Mesendoderm (in vitro differentiated cells): ENCODE measurements at regions not wholly inside any gene's neighbourhood (a gene's known extent, or its start where the extent isn't known, plus 50 kb on each side); places are given as distances from the start of the nearest gene placed in this dataset.

Experiments used
- DNase-seq: peaks from one replicate; pipeline ENCODE4 v3.0.0; 2013
- H2AK5ac ChIP-seq: 2 replicates; pipeline ENCODE4 v1.6.1; 2013; ENCODE audit warnings: low read length, inconsistent platforms
- H2BK120ac ChIP-seq: 2 replicates; pipeline ENCODE4 v1.6.1; 2013; ENCODE audit warnings: low read depth, mild to moderate bottlenecking, low read length, moderate library complexity, mixed read lengths
- H2BK15ac ChIP-seq: replicated peaks from 2 replicates; pipeline ENCODE4 v1.6.1; 2013; ENCODE audit warnings: low read depth, mild to moderate bottlenecking, moderate library complexity
- H2BK5ac ChIP-seq: 2 replicates; pipeline ENCODE4 v1.6.1; 2013; ENCODE audit warnings: low read length, inconsistent platforms
- H3K18ac ChIP-seq: 2 replicates; pipeline ENCODE4 v1.6.1; 2013; ENCODE audit warnings: mild to moderate bottlenecking, low read length, mixed read lengths
- H3K23ac ChIP-seq: one replicate; pipeline ENCODE4 v1.6.1; 2013; ENCODE audit warnings: low read length
- H3K27ac ChIP-seq: 2 replicates; pipeline ENCODE4 v1.5.1; 2013; ENCODE audit warnings: low read depth, mild to moderate bottlenecking, inconsistent platforms, low read length, moderate library complexity
- H3K27me3 ChIP-seq: 2 replicates; pipeline ENCODE4 v1.6.1; 2013; ENCODE audit warnings: low read length, control low read depth, mild to moderate bottlenecking, inconsistent platforms; ENCODE audit not compliant: insufficient read depth, poor library complexity
- H3K36me3 ChIP-seq: 2 replicates; pipeline ENCODE4 v1.6.1; 2013; ENCODE audit warnings: low read length, inconsistent platforms; ENCODE audit not compliant: control insufficient read depth, insufficient read depth
- H3K4ac ChIP-seq: one replicate; pipeline ENCODE4 v1.6.1; 2013; ENCODE audit warnings: low read depth, mild to moderate bottlenecking, low read length, moderate library complexity
- H3K4me1 ChIP-seq: 2 replicates; pipeline ENCODE4 v1.6.1; 2013; ENCODE audit warnings: low read depth, low read length, inconsistent platforms; ENCODE audit not compliant: control insufficient read depth
- H3K4me2 ChIP-seq: 2 replicates; pipeline ENCODE4 v1.6.1; 2013; ENCODE audit warnings: low read length
- H3K4me3 ChIP-seq: 2 replicates; pipeline ENCODE4 v1.5.1; 2013; ENCODE audit warnings: mild to moderate bottlenecking, low read length
- H3K56ac ChIP-seq: one replicate; pipeline ENCODE4 v1.6.1; 2013; ENCODE audit warnings: low read length
- H3K79me1 ChIP-seq: 2 replicates; pipeline ENCODE4 v1.6.1; 2013; ENCODE audit warnings: low read length, inconsistent platforms
- H3K79me2 ChIP-seq: 2 replicates; pipeline ENCODE4 v1.6.1; 2013; ENCODE audit warnings: mild to moderate bottlenecking, low read length; ENCODE audit not compliant: control insufficient read depth, insufficient read depth
- H3K9ac ChIP-seq: 2 replicates; pipeline ENCODE4 v1.6.1; 2013; ENCODE audit warnings: low read length, inconsistent platforms
- H4K5ac ChIP-seq: one replicate; pipeline ENCODE4 v1.6.1; 2013; ENCODE audit warnings: low read length
- H4K8ac ChIP-seq: one replicate; pipeline ENCODE4 v1.6.1; 2013; ENCODE audit warnings: low read depth, mild to moderate bottlenecking, control low read depth, low read length, moderate library complexity
- WGBS: extraction: QIAGEN DNeasy Blood & Tissue Kit; methylation state at CpG from one replicate; pipeline ENCODE4 v1.1.7; 2013; ENCODE audit warnings: low lambda C conversion rate, missing lambda C conversion rate; ENCODE audit not compliant: insufficient coverage; ENCODE audit errors: extremely low coverage; 5-methylcytosine and 5-hydroxymethylcytosine counted together

DNA sequence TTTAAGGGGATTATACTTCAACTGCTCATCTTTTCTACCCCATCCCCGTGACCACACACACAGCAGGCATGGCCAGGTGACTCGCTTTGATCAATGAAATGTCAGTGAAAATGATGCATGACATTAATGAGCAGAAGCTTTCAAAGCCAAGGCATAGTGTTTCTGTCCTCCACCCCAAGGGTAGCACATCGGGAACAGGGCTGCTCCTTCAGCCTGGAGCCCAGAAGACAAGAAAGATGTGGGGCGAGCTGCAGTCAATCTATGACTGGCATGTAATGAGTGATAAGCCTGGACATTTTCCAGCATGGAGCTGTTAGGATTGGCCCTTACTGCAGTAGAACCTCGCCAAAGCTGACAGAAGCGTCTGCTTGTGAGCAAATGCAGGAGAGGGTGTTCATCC lies 122.6 kb upstream of the IRX2 start:
- no peak overlapping the region for H3K23ac ChIP-seq
- H3K27me3 ChIP-seq, result no peaks in the 10 kb centered on the region
- no peak overlapping the region for H2BK5ac ChIP-seq
- no peak for DNase-seq
- no CpG with 5 or more reads among the region's 6 CpGs for WGBS
- H2BK120ac ChIP-seq, result no peak overlapping the region
- H3K56ac ChIP-seq, result no peak overlapping the region
- H3K27ac ChIP-seq, result no peak overlapping the region
- H4K5ac ChIP-seq, result no peak overlapping the region
- no peak overlapping the region for H3K4me3 ChIP-seq
- H3K4ac ChIP-seq, result no peak overlapping the region
- H3K4me1 ChIP-seq, result no peaks in the 10 kb centered on the region
- no peak overlapping the region for H3K18ac ChIP-seq
- no peak overlapping the region for H3K9ac ChIP-seq
- H3K79me1 ChIP-seq, result no peaks in the 10 kb centered on the region
- no peak overlapping the region for H2BK15ac ChIP-seq
- H4K8ac ChIP-seq, result no peak overlapping the region
- H2AK5ac ChIP-seq, result no peak overlapping the region
- no peak overlapping the region for H3K4me2 ChIP-seq
- no peaks in the 10 kb centered on the region for H3K36me3 ChIP-seq
- H3K79me2 ChIP-seq, result no peaks in the 10 kb centered on the region

DNA sequence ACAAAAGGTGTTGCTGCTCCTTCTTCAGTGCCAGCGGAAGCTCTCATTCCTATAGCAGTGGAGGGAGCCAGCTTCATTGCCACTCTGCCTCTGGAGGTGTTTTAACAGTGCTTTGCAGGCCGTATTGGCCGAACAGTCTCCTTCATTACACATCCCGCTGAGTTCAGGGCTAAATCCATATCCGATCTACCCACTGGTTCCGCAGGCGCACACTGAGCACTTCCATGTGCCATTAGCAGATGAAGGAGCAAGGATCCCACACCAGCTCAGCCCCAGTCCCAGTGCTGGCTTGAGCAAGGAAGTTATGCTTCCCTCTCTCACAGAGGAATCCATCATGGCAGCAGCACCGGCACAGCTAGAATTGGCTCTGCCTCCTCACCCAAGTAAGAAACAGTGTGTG lies 121.2 kb upstream of the IRX2 start:
- DNase-seq, result no peak
- Histone ChIP-seq H3K27me3 (no peaks in the 10 kb centered on the region), H4K8ac (no peak overlapping the region), H3K79me2 (no peaks in the 10 kb centered on the region), H3K79me1 (no peaks in the 10 kb centered on the region), H3K4me3 (no peak overlapping the region), H3K23ac (no peak overlapping the region), H3K4me2 (no peak overlapping the region), H3K4me1 (no peaks in the 10 kb centered on the region), H3K56ac (no peak overlapping the region), H3K4ac (no peak overlapping the region), H2BK120ac (no peak overlapping the region), H2AK5ac (no peak overlapping the region), H3K27ac (no peak overlapping the region), H3K9ac (no peak overlapping the region), H3K36me3 (no peaks in the 10 kb centered on the region), H4K5ac (no peak overlapping the region), H3K18ac (no peak overlapping the region), H2BK5ac (no peak overlapping the region), H2BK15ac (no peak overlapping the region)
- WGBS, result no CpG with 5 or more reads among the region's 8 CpGs

DNA sequence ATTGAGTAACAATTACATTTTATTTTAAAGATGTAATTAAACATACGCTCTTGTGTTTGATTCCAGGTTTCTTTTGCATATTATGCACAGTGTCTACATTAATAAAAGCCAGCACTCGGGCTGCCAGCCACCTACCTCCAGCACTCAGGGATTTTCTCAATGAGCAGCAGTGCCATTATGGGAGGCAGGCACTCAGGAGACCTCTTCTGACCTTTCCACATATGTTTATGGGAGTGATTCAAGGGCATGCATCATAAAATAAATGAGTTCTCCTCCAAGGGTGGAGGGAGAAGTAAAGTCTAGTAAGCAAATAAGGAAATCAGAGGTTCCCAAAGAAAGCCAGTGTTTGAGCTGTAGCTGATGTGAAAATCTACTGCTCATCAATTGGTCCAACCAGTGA lies 119.8 kb upstream of the IRX2 start:
- no peak overlapping the region for H2BK15ac ChIP-seq
- H3K4ac ChIP-seq, result no peak overlapping the region
- H2BK5ac ChIP-seq, result no peak overlapping the region
- no peak overlapping the region for H3K23ac ChIP-seq
- WGBS, result no CpG with 5 or more reads among the region's 2 CpGs
- DNase-seq, result no peak
- H3K36me3 ChIP-seq, result no peaks in the 10 kb centered on the region
- no peak overlapping the region for H3K56ac ChIP-seq
- no peaks in the 10 kb centered on the region for H3K27me3 ChIP-seq
- H3K79me2 ChIP-seq, result no peaks in the 10 kb centered on the region
- H4K5ac ChIP-seq, result no peak overlapping the region
- no peak overlapping the region for H2BK120ac ChIP-seq
- H3K27ac ChIP-seq, result no peak overlapping the region
- no peak overlapping the region for H2AK5ac ChIP-seq
- no peaks in the 10 kb centered on the region for H3K79me1 ChIP-seq
- H3K18ac ChIP-seq, result no peak overlapping the region
- H4K8ac ChIP-seq, result no peak overlapping the region
- H3K4me3 ChIP-seq, result no peak overlapping the region
- H3K4me2 ChIP-seq, result no peak overlapping the region
- no peaks in the 10 kb centered on the region for H3K4me1 ChIP-seq
- H3K9ac ChIP-seq, result no peak overlapping the region

GRCh38 chr5:2869471-2869870 lies 118.0 kb upstream of the IRX2 start:
- H4K5ac ChIP-seq, result no peak overlapping the region
- no peak overlapping the region for H2BK120ac ChIP-seq
- H3K4ac ChIP-seq, result no peak overlapping the region
- H3K18ac ChIP-seq, result no peak overlapping the region
- no peak overlapping the region for H3K27ac ChIP-seq
- no peaks in the 10 kb centered on the region for H3K79me1 ChIP-seq
- no CpG with 5 or more reads among the region's 6 CpGs for WGBS
- no peak overlapping the region for H3K9ac ChIP-seq
- no peak overlapping the region for H3K4me2 ChIP-seq
- no peaks in the 10 kb centered on the region for H3K4me1 ChIP-seq
- no peaks in the 10 kb centered on the region for H3K36me3 ChIP-seq
- DNase-seq, result no peak
- H2BK5ac ChIP-seq, result no peak overlapping the region
- H3K79me2 ChIP-seq, result no peaks in the 10 kb centered on the region
- H3K23ac ChIP-seq, result no peak overlapping the region
- no peak overlapping the region for H3K56ac ChIP-seq
- H4K8ac ChIP-seq, result no peak overlapping the region
- H2BK15ac ChIP-seq, result no peak overlapping the region
- no peak overlapping the region for H3K4me3 ChIP-seq
- H3K27me3 ChIP-seq, result no peaks in the 10 kb centered on the region
- H2AK5ac ChIP-seq, result no peak overlapping the region

DNA sequence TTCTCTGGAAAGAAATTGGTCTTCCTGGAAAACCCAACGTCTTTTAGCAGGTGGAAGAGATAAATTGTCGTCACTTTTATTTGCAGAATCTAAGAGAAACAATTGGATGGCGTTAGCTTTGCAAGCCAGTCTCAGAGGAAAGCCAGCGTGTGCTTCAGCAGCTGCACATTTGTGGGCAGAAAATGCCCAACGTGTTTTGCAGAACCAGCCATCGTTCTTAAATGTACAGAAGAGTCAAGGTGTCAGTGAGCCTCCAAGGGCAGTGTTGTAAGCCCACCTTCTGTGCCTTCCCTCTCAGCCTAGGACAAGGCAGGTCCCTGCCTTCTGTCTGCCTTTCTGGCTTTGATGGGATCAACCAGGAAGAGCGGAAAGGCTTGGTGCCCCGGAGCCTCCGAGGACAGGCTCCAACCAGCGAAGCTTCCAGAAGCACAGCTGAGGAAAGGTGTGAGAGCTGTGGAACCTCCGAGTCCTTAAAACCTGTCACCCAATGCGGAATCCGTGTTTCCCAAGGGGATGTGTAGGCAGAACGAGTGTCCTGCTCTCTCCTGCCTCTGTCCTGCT lies 116.0 kb upstream of the IRX2 start:
- no peak for DNase-seq
- Histone ChIP-seq H3K27me3 (no peaks in the 10 kb centered on the region), H2AK5ac (no peak overlapping the region), H3K56ac (no peak overlapping the region), H3K4me2 (no peak overlapping the region), H3K4ac (no peak overlapping the region), H3K9ac (no peak overlapping the region), H4K8ac (no peak overlapping the region), H2BK5ac (no peak overlapping the region), H3K27ac (no peak overlapping the region), H3K4me1 (no peaks in the 10 kb centered on the region), H3K18ac (no peak overlapping the region), H4K5ac (no peak overlapping the region), H3K36me3 (no peaks in the 10 kb centered on the region), H2BK15ac (no peak overlapping the region), H3K23ac (no peak overlapping the region), H3K4me3 (no peak overlapping the region), H3K79me1 (no peaks in the 10 kb centered on the region), H3K79me2 (no peaks in the 10 kb centered on the region), H2BK120ac (no peak overlapping the region)
- no CpG with 5 or more reads among the region's 14 CpGs for WGBS

DNA sequence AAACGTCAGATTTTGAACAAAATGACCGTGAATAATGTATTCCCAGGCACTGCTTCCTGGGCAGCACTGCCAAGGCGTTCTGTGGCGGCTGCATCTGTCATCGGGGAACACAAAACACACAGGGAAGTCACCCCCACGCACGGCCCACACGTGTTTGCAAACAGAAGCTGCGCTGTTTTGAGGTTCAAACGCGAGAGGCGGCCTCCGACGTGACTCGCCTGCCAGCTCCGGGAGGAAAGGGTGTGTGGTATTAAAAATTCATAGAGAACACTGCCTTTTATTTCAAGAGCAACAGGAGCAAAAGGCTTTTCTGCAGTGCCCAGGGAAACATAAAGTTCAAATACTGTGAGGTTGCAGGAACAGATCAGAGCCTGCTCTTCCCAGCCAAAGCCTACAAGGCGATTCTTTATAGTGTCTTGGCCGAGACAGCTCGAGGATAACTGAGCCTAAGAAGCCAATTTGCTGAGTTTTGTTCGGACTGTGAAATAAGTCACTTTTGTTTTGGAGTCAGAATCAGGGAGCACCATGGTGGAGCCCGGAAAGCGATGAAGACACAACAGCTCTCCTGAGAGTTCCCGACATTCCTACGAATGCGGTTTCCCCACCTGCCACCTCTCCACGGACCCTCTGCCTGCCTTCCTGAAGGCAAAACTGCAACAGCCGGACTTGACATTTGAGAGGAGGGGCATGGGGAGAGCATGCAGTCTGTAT lies 115.3 kb upstream of the IRX2 start:
- Histone ChIP-seq H3K79me2 (no peaks in the 10 kb centered on the region), H3K36me3 (no peaks in the 10 kb centered on the region), H2BK15ac (no peak overlapping the region), H2BK120ac (no peak overlapping the region), H3K56ac (no peak overlapping the region), H3K18ac (no peak overlapping the region), H3K27ac (no peak overlapping the region), H2AK5ac (no peak overlapping the region), H4K5ac (no peak overlapping the region), H3K4ac (no peak overlapping the region), H3K23ac (no peak overlapping the region), H2BK5ac (no peak overlapping the region), H3K4me1 (no peaks in the 10 kb centered on the region), H3K9ac (no peak overlapping the region), H3K27me3 (no peaks in the 10 kb centered on the region), H3K79me1 (no peaks in the 10 kb centered on the region), H3K4me3 (no peak overlapping the region), H3K4me2 (no peak overlapping the region), H4K8ac (no peak overlapping the region)
- no CpG with 5 or more reads among the region's 27 CpGs for WGBS
- DNase-seq, result no peak
